ENCODE measurements at regions not wholly inside any gene's neighbourhood (a gene's known extent, or its start where the extent isn't known, plus 50 kb on each side); places are given as distances from the start of the nearest gene placed in this dataset.
"Not testable (repeated sequence)": the region's sequence is repeated elsewhere in the genome, so short reads cannot be mapped to it uniquely, and the experiment has no call there.

DNA sequence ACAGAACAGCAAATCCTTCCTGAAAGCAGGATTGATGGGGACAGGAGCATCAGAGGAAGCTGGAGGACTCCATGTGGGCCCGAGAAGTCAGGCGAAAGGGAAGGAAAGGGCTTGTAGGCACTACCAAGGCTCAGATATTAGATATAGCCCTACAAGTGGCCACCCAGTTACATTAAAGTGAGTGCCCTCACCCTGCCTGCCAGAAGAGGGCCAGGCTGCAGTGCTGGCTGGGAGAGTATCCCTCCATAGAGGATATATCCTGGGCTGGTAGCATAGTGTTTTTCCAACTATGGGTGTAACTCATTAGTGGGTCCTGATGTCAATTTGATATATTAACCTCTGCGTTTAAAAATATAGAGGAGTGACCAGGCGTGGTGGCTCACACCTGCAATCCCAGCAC is 285.2 kb downstream of the MYCN start:
- no peak for DNase-seq

- DNase-seq = no peak
These were observed 284.7 kb downstream of the MYCN start for GRCh38 chr2:16225071-16225470.

DNA sequence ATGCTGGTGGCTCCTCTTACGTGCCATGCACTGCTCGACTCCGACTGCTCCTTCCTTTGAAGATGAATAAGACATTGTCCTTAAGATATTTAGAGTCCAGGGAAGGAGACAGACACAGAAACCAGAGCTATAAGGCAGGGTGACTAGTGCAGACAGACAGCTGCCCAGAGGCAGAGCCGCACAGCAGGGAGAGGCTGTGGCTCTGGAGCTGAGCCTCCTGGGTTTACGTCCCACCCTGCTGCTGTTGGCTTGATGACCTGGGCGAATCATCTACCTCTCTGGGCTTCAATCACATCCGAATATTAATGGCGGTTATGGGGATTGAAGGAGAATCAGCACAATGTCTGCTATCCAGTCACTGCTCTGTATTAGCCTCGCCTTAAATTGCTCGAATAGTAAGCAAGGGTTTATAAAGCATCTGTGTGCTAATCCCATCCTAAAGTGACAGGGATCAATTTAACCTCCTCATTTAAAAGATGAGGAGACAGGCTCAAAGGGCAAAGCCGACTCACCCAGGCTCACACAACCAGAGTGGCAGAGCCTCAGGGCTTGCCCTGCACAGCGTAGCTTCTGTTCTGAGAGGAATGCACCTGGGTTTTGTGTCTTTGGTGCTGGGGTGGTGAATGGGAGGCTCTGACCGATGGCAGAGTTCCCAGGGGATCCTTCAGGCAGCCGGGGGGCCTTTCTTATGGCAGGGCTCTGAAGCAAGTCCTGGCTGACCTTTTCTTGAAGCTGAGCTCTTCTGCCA is 284.1 kb downstream of the MYCN start:
- DNase-seq = no peak

DNA sequence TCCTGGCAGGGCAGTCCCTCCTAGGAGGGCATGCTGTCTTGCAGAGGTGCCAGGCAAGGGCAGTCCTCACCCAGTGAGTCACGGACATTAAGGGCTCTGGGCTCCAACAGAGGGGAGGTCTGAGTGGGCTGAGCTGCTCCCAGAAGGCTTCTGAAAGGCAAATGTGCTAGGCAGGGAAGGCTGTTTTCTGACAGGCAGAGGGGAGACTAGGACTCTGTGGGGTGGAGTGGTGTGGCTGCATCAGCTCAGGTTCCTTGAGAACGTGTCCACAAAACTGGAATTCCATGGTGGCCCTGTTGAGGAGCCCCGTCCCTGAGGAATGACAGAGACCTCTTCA is 283.5 kb downstream of the MYCN start:
- DNase-seq = no peak

GRCh38 chr2:16223161-16223840 is 283.0 kb downstream of the MYCN start:
- DNase-seq = no peak

DNA sequence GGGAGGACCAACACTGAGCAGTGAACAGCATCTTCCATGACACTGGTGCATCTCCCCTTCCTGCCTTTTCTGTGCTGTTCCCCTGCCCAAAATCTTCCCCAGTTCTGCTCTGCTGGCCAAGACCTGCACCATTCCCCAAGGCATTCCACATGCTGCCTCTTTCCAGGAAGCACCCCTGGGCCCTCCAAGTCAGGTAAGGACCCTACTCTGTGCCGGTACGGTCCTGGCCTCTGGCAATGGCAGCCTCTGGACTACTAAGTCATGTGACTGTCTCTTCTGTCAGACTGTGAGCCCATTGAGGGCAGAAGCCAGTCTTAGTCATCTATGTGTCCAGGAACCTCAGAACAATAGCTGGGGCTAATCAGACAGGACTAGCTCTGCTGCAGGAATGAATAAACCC is 282.0 kb downstream of the MYCN start:
- DNase-seq = no peak

DNA sequence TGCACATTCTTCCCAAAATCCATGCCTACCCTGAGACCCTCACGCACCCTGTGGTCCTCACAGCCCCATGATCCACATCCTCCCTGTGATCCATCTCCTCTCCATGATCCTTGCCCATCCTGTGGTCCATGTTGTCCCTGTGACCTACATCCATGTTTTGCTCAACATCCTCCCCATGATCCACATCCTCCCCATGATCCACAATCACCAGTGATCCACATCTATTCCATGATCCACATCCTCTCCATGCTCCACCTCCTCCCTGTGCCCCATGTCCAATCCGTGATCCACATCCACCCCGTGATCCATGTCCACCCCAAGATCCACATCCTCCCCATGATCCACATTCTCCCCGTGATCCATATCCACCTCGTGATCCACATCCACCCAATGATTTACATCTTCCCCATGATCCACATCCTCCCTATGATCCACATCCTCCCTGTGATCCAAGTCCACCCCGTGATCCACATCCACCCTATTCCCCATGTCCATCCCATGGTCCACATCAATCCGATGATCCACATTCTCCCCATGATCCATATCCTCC is 281.2 kb downstream of the MYCN start:
- no peak for DNase-seq

- DNase-seq = no peak
These were observed 279.1 kb downstream of the MYCN start for GRCh38 chr2:16219292-16219975.

DNA sequence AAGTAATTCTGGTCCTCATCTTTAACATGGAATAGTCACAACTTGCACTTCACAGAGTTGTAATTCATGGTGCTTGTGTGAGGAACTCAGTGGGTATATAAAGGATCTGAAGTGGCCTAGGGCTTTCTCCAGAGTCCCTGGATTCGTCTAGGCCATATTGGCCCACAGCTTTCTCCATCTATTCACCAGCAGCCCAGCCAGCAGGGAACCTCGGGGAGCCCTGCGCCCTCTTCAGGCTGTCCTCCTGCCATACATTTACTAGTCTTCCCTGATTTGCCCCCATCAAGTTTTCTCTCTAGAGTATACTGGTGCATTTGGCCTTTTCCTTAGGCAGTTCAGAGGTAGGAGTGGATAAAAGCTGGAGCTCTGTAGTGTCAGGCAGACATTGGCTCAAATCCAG is 278.3 kb downstream of the MYCN start:
- DNase-seq = no peak

DNA sequence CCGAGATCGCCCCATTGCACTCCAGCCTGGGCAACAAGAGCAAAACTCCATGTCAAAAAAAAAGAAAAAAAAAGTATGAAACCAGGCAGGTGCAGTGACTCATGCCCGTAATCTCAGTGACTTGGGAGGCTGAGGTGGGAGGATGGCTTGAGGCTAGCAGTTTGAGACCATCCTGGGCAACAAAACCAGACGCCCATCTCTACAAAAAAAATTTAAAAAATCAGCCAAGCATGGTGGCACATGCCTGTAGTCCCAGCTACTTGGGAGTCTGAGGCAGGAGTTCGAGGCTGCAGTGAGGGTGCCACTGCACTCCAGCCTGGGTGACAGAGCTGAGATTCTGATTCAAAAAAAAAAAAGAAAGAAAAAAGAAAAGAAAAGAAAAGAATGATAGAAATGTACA is 277.8 kb downstream of the MYCN start:
- no peak for DNase-seq

- not testable (repeated sequence) for DNase-seq
These were observed 277.4 kb downstream of the MYCN start for GRCh38 chr2:16217741-16218140.

DNA sequence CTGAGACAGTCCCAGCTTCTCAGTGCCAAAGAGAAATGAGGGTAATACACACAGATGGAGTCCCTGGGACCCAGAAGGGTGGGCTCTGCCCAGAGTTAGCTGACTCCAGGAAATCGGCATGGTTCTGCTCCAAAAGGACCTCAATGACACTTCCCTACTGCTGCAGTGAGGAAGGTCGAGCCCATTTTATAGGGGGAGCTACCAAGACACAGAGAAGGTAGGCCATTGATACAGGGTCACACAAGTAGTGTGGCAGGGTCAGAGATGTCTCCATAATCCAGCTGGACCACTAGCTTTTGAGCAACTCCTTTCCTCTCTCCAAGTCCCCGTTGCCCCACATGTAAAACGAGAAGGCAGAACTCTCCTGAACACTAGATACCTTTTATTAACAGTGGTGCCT is 276.9 kb downstream of the MYCN start:
- DNase-seq = no peak

GRCh38 chr2:16216558-16216945 is 276.2 kb downstream of the MYCN start:
- DNase-seq = no peak

DNA sequence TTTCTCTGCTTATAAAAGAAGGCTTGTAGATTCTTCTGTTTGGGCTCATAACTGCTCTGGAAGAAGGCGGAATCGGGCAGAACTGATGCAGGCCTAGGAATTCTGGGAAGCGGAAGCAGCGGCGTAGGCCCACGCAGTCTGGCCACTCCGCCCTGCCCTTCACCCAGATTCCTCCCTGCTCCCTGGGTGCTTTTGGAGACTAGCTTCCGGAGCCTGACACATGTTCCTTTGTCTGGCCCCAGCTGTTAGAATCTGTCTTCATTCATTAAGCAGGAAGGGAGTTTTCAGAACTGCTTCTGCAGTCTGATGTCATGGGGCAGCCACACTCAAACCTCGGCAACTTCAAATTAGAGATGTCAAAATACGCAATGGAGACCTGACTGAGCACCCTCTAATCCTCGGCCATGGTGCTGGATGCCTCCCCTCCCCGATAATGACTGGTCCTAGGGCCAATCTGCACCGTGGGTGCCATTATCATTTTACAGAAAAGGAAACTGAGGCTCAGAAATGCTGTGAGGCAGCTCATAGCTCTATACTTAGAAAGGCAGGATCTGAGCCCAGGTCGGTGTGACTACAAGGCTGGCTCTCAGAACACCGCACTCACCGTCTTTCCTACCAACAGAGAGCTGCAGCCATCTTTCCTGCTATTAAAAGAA is 275.7 kb downstream of the MYCN start:
- DNase-seq = no peak

DNA sequence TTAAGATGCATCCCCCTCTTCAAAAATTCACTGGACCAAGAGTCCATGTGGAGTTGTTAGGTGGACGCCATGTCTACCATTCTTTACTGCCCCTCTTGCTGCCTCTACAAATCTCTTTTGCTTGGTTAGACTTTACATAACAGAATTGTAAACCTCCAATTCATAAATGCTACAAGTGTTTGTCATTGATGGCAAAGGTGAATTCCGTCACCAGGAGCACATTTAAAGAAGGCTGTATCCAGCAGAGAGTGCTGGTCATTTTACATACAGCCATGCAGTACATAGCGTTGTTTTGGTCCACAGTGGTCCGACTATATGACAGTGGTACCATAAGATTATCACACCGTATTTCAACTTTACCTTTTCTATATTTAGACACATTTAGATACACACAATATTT is 274.5 kb downstream of the MYCN start:
- no peak for DNase-seq

- no peak for DNase-seq
These were observed 274.0 kb downstream of the MYCN start for GRCh38 chr2:16214391-16214790.

DNA sequence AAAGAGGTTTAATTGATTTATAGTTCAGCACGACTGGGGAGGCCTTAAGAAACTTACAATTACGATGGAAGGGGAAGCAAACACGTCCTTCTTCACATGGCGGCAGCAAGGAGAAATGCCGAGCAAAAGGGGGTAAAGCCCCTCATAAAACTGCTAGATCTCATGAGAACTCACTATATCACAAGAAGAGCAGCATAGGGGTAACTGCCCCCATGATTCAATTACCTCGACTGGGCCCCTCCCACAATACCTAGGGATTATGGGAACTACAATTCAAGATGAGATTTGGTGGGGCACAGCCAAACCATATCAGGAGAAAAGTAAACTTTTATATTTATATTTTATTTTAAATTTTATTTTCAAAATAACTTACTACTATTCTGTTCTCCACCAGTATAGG is 272.0 kb downstream of the MYCN start:
- DNase-seq = no peak

GRCh38 chr2:16211341-16211740 is 271.0 kb downstream of the MYCN start:
- no peak for DNase-seq

- DNase-seq = no peak
These were observed 270.5 kb downstream of the MYCN start for GRCh38 chr2:16210841-16211240.

DNA sequence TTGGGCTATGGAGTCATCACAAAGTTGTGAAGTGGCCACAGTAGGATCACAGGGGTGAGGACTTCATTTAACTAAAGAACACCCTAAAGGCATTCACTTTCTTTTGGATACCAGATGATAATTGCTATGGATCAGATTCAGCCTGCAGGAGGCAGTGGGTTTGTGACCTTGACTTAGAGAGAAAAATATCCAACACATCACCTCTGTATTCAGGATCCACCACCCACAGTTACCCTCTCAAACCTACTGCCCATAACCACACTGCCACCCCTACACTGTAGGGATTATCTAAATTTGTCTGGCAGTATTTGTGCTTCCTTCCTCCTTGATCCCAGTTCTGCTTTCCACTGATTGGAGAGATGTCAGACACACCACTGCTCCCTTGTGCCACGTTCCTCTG is 269.4 kb downstream of the MYCN start:
- DNase-seq = no peak

DNA sequence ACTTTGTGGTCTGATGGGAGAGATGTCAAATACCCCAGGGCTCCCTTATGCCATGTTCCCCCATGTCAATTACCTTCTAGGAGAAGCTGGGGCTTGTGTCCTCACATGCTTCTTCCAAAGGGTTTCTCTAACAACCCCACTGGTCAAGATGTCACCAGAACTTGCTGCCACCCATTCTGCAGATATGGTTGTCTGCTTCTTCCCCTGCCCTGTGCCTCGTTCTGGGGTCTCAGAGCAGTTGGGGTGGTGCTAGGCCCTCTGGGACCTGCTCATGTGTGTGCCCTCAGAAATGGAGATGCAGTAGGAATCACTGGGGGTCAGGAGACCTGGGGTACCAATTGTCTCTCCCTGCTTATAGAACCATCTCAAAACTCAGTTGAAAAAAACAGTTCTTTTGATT is 268.6 kb downstream of the MYCN start:
- DNase-seq = no peak

DNA sequence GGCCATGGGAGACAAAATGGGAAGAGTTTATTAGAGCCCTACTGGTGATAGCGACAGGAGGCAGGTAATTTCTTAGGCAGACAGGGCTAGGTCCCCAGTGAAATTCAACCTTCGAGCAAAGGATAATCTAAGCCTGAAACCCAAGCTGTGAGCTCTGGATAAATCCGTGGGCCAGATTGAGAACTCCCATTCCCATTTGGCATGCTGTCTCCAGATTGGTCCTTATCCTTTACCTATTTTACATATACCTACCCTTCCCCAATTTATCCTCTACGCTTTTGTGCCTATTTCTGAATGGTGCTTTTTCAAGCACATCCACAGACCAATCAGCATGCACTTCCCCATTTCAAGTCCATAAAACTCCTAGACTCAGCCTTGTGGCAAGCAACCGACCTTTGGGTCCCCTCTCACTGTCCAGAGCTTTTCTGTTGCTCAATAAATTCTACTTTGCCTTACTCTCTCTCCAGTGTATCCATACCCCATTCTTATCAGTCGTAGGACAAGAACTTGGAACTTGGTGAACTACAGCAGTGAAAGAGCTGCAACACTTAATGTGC is 268.0 kb downstream of the MYCN start:
- no peak for DNase-seq

GRCh38 chr2:16207611-16208010 is 267.3 kb downstream of the MYCN start:
- no peak for DNase-seq
